HK-2 (cell line): ENCODE measurements at regions not wholly inside any gene's neighbourhood (a gene's known extent, or its start where the extent isn't known, plus 50 kb on each side); places are given as distances from the start of the nearest gene placed in this dataset.

Source experiments
- DNase-seq: peaks from one replicate; pipeline ENCODE4 v3.0.0-alpha.2; 2018; ENCODE audit not compliant: unreplicated experiment

- no peak for DNase-seq
Measured at GRCh38 chr6:132973514-132973993, 159.2 kb downstream of the RPS12 start.

GRCh38 chr6:132974122-132974521, 159.8 kb downstream of the RPS12 start:
- DNase-seq = no peak

GRCh38 chr6:132977413-132977812, 163.0 kb downstream of the RPS12 start:
- no peak for DNase-seq

- no peak for DNase-seq
Measured at GRCh38 chr6:132978685-132979084, 164.3 kb downstream of the RPS12 start.

- no peak for DNase-seq
Measured at GRCh38 chr6:132993738-132994137, 179.4 kb downstream of the RPS12 start.

GRCh38 chr6:132995009-132995408, 180.6 kb downstream of the RPS12 start:
- DNase-seq = no peak

- peak; percentile 6 for DNase-seq
Measured at GRCh38 chr6:132995432-132995831, 181.1 kb downstream of the RPS12 start.

- no peak for DNase-seq
Measured at GRCh38 chr6:132998418-132998817, 184.0 kb downstream of the RPS12 start.

- no peak for DNase-seq
Measured at GRCh38 chr6:133001040-133001565, 186.7 kb downstream of the RPS12 start.

GRCh38 chr6:133004304-133004884, 190.0 kb downstream of the RPS12 start:
- no peak for DNase-seq

GRCh38 chr6:133012774-133013173, 198.4 kb downstream of the RPS12 start:
- no peak for DNase-seq

GRCh38 chr6:133016631-133017030, 202.3 kb downstream of the RPS12 start:
- no peak for DNase-seq

GRCh38 chr6:133017581-133017980, 203.2 kb downstream of the RPS12 start:
- DNase-seq = no peak

- DNase-seq = no peak
Measured at GRCh38 chr6:133026705-133027104, 212.3 kb downstream of the RPS12 start.

GRCh38 chr6:133033263-133033662, 207.9 kb upstream of the EYA4 start:
- no peak for DNase-seq

GRCh38 chr6:133034509-133035206, 206.5 kb upstream of the EYA4 start:
- DNase-seq = no peak

GRCh38 chr6:133040094-133040802, 200.9 kb upstream of the EYA4 start:
- peak; percentile 12 for DNase-seq

- no peak for DNase-seq
Measured at GRCh38 chr6:133040803-133041419, 200.2 kb upstream of the EYA4 start.

- DNase-seq = no peak
Measured at GRCh38 chr6:133042550-133043120, 198.5 kb upstream of the EYA4 start.

GRCh38 chr6:133046576-133046975, 194.6 kb upstream of the EYA4 start:
- DNase-seq = no peak

GRCh38 chr6:133047065-133047665, 194.0 kb upstream of the EYA4 start:
- no peak for DNase-seq
